IPS DF 6.9 (cell line): ENCODE measurements at regions not wholly inside any gene's neighbourhood (a gene's known extent, or its start where the extent isn't known, plus 50 kb on each side); places are given as distances from the start of the nearest gene placed in this dataset.

ENCODE experiments used
- DNase-seq: peaks from one replicate; pipeline ENCODE4 v3.0.0-alpha.2; 2013; ENCODE audit warnings: low read depth, low spot score
- H3K27ac ChIP-seq: one replicate; pipeline ENCODE4 v1.5.1; 2013; ENCODE audit warnings: low read length, control low read depth
- H3K27me3 ChIP-seq: 2 replicates; pipeline ENCODE4 v1.6.1; 2013; ENCODE audit warnings: mild to moderate bottlenecking, low read length; ENCODE audit not compliant: control insufficient read depth, insufficient read depth
- H3K36me3 ChIP-seq: 2 replicates; pipeline ENCODE4 v1.6.1; 2013; ENCODE audit warnings: low read length; ENCODE audit not compliant: control insufficient read depth, insufficient read depth
- H3K4me1 ChIP-seq: 2 replicates; pipeline ENCODE4 v1.6.1; 2013; ENCODE audit warnings: low read length; ENCODE audit not compliant: control insufficient read depth, insufficient read depth
- H3K4me3 ChIP-seq: 2 replicates; pipeline ENCODE4 v1.5.1; 2013; ENCODE audit warnings: mild to moderate bottlenecking, low read length
- H3K9me3 ChIP-seq: 2 replicates; pipeline ENCODE4 v1.6.1; 2013; ENCODE audit warnings: low read length, inconsistent platforms; ENCODE audit not compliant: control insufficient read depth, insufficient read depth
- WGBS: extraction: QIAGEN DNeasy Blood & Tissue Kit; methylation state at CpG from one replicate; pipeline ENCODE4 v1.1.7; 2013; ENCODE audit warnings: mixed read lengths, missing lambda C conversion rate; ENCODE audit not compliant: insufficient read length, insufficient coverage; 5-methylcytosine and 5-hydroxymethylcytosine counted together

DNA sequence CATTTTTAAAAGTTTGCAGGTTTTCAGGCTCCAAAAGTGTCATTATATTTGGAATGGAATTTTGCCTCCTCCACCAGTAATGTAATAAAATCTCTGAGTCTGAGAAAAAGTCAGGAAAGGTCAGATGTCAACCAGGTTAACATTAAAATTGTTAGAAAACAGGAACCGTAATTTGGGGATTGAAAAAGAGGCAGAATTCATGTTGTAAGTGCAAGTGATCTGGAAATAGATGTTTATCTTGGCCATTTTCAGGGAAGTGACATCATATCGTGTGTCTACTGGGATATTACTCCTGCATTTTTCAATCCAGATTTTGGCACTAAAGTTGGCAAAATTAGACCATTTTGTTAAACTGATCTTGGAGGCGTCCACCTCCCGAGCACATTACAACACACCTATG, 428.5 kb upstream of the MGMT start:
- no peak for DNase-seq
- WGBS, result no CpG with 5 or more reads among the region's 4 CpGs
- no peaks in the 10 kb centered on the region for H3K9me3 ChIP-seq
- peaks cover 1% of the 10 kb centered on the region; the same call in 1 of the 2 replicates for H3K4me1 ChIP-seq
- H3K27me3 ChIP-seq, result no peaks in the 10 kb centered on the region
- H3K36me3 ChIP-seq, result no peaks in the 10 kb centered on the region
- H3K27ac ChIP-seq, result no peak overlapping the region
- no peak overlapping the region for H3K4me3 ChIP-seq

GRCh38 chr10:129039406-129040370, 427.4 kb upstream of the MGMT start:
- Histone ChIP-seq H3K4me3 (no peak overlapping the region), H3K4me1 (peaks cover 1% of the 10 kb centered on the region; the same call in 1 of the 2 replicates), H3K27ac (no peak overlapping the region), H3K9me3 (no peaks in the 10 kb centered on the region), H3K27me3 (no peaks in the 10 kb centered on the region), H3K36me3 (no peaks in the 10 kb centered on the region)
- no peak for DNase-seq
- WGBS, result no CpG with 5 or more reads among the region's 15 CpGs

GRCh38 chr10:129040377-129040776, 426.7 kb upstream of the MGMT start:
- WGBS, result no CpG with 5 or more reads among the region's 1 CpG
- Histone ChIP-seq H3K36me3 (no peaks in the 10 kb centered on the region), H3K4me3 (no peak overlapping the region), H3K27ac (no peak overlapping the region), H3K4me1 (peaks cover 1% of the 10 kb centered on the region; the same call in 1 of the 2 replicates), H3K27me3 (no peaks in the 10 kb centered on the region), H3K9me3 (no peaks in the 10 kb centered on the region)
- no peak for DNase-seq

DNA sequence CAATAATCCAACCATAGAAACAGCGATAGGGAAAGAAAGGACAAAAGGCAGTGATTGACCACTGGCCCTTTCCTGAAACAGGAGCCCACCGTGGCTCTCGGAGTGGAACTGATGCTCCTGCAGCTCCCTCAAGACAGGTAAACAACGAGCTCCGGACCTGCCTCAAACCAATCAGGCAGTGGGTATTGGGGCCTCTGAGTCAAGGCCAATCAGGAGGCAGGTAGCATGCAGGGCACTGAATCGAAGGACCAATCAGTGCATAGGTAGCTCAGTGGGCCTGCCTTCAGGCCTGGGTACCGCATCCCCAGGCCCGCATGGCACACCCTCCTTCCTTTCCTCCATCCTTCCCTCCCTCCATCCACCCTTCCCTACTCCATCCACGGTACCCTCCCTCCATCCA, 425.1 kb upstream of the MGMT start:
- Histone ChIP-seq H3K27me3 (no peaks in the 10 kb centered on the region), H3K9me3 (no peaks in the 10 kb centered on the region), H3K4me1 (peaks cover 1% of the 10 kb centered on the region; the same call in 1 of the 2 replicates), H3K36me3 (no peaks in the 10 kb centered on the region), H3K4me3 (no peak overlapping the region), H3K27ac (no peak overlapping the region)
- DNase-seq, result no peak
- 100% methylated on average over 1 of the region's 9 CpGs for WGBS

DNA sequence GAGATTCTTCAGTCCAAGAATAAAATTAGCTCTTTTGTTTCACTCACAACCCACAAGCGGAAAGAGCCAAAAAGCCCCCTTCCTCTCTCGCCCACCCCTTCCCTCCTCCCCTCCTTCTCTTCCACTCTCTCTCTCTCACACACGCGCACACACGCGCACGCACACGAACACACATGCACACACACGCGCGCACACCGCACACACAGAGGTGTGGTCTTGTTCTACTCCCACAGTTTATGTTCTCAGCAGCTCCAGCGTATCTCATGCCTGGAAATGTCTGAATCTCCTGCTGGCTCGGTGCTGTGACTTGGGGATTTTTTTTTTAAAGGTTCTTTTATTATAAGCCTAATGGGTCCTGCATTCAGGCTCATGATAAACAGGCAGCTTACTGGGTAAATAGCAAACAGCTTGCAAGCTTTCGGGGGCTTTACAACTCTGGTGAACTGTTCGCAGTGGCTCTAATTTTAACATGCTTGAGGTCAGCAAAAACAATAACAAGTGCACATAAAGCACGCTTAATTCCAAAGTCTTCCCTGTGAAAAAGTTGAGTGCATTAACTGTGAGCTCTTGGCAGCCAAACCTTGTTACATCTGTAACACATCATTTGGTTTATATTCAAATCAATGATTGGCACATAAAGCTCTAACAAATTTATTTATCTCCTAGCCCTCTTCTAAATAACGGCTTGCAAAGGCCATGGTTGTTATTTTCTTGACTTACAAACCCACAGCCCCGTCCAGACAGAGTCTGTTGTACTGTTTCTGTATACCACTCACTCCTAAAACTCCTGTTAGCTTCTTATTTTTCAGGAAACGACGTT, 424.1 kb upstream of the MGMT start:
- 100% methylated on average over 11 of the region's 21 CpGs for WGBS
- Histone ChIP-seq H3K9me3 (no peaks in the 10 kb centered on the region), H3K4me3 (no peak overlapping the region), H3K27ac (no peak overlapping the region), H3K4me1 (peaks cover 1% of the 10 kb centered on the region; the same call in 1 of the 2 replicates), H3K27me3 (no peaks in the 10 kb centered on the region), H3K36me3 (no peaks in the 10 kb centered on the region)
- no peak for DNase-seq

DNA sequence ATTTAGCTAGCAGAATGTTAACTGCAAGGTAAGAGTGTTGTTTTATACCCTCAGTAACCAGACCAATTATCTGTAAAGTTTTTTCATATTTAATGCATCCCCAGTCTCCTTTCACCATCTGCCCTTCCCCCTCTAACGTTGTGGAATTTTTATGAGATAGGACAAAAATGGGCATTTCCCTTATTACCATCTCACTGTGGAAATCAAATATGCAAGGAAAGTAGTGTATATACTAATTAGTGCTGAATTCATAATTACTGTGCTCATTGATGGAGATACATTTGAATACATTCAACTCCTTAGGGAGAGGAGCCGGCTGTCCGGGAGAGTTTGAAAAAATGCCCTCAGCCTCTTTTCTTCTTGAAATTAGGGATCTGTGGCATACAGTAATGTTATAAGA, 423.4 kb upstream of the MGMT start:
- H3K36me3 ChIP-seq, result no peaks in the 10 kb centered on the region
- H3K4me3 ChIP-seq, result no peak overlapping the region
- peaks cover 1% of the 10 kb centered on the region; the same call in 1 of the 2 replicates for H3K4me1 ChIP-seq
- no peaks in the 10 kb centered on the region for H3K27me3 ChIP-seq
- DNase-seq, result no peak
- no peak overlapping the region for H3K27ac ChIP-seq
- WGBS, result no CpG with 5 or more reads among the region's 3 CpGs
- no peaks in the 10 kb centered on the region for H3K9me3 ChIP-seq

DNA sequence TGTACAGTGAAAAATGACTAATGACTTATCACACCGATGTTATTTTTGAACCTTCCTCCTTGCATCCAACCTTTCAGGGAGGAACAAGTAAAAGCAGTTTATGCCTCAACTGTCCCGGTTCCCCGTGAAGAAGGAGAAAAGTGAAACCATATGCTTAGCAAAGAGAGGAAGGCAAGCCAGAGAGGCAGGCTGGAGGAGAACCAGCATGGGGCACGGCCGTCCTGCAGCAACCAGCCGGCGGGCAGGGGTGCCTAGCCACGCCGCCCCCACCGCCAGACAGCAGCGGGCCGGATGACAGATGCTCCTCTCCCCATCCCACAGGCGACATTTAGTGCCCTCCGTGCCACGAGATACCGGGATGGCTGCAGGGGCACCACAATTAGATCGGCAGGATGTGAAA, 421.4 kb upstream of the MGMT start:
- DNase-seq, result no peak
- WGBS, result no CpG with 5 or more reads among the region's 17 CpGs

DNA sequence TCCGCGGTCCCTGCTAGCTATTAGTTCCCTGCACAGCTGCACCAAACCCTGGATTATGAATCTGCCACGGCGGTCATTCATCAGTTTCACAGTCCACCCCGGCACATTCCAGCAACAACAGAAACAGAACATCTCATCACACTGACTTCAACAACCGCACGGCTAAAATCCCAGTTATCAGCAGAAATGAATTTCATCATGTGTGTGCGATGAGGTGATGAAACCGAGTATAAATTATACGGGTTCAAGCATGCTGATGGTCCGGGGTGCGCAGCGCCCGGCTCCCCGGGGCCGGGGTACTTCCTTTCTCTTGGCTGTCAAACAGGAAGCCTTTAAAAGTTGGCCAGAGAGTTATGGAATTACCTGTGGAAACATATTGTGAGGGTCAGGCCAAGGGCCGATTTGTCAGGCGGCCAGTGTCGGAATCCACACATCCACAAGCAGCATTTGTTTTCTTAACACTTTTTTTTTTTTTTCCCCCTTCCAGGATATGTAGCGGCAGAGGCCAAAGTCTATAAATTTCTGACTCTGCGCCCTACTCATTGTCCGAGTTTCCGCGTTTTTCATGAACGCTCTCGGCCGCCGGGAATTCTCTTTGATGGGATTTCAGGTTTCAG, 420.9 kb upstream of the MGMT start:
- no peaks in the 10 kb centered on the region for H3K36me3 ChIP-seq
- H3K4me1 ChIP-seq, result peaks cover 1% of the 10 kb centered on the region; the same call in 1 of the 2 replicates
- no peaks in the 10 kb centered on the region for H3K9me3 ChIP-seq
- no peak for DNase-seq
- no peaks in the 10 kb centered on the region for H3K27me3 ChIP-seq
- H3K27ac ChIP-seq, result no peak overlapping the region
- no peak overlapping the region for H3K4me3 ChIP-seq
- WGBS, result no CpG with 5 or more reads among the region's 28 CpGs

More for the DNA sequence above, 421.4 kb upstream of the MGMT start:
- Histone ChIP-seq H3K27ac (no peak overlapping the region), H3K9me3 (no peaks in the 10 kb centered on the region), H3K4me1 (peaks cover 1% of the 10 kb centered on the region; the same call in 1 of the 2 replicates), H3K27me3 (no peaks in the 10 kb centered on the region), H3K36me3 (no peaks in the 10 kb centered on the region), H3K4me3 (no peak overlapping the region)

DNA sequence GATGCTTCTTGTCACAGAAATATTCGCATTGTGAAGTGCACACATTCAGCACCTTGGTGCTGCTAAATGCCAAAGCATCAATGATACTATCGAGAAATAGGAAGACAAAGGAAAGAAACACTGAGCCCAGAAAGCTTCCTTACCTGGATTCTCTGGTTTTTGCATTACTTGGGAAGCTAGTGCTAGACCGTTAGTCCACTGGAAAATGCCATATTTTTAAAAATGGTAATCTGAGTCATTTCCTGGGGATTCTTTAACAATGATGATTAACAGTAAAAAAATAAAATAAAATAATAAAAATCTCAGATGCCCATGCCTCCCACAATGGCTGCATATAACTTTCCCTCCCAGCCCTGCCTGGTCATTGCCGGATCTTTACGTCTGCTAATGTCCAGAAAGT, 420.1 kb upstream of the MGMT start:
- H3K4me1 ChIP-seq, result peaks cover 1% of the 10 kb centered on the region; the same call in 1 of the 2 replicates
- no peak overlapping the region for H3K4me3 ChIP-seq
- no peak for DNase-seq
- no peak overlapping the region for H3K27ac ChIP-seq
- no peaks in the 10 kb centered on the region for H3K27me3 ChIP-seq
- WGBS, result no CpG with 5 or more reads among the region's 5 CpGs
- H3K9me3 ChIP-seq, result no peaks in the 10 kb centered on the region
- H3K36me3 ChIP-seq, result no peaks in the 10 kb centered on the region

DNA sequence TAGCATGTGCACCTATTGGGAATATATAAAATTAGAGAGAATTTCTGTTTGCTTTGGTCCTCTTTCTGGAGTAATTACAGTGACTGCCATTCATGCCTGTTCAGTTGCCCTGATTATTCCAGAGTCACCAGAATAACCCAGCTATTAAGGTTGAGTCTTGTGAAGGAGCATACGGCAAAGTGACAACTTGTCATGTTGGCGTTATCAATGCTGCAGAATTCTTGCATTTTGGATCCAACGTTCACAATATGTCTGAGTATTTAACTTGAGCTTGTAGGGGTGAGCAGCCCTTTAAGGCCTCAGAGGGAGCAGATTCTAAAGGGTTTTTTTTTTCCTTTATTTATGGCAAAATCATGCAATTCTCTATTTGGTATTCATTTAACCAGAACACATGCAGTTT, 419.4 kb upstream of the MGMT start:
- Histone ChIP-seq H3K4me1 (peaks cover 1% of the 10 kb centered on the region; the same call in 1 of the 2 replicates), H3K36me3 (no peaks in the 10 kb centered on the region), H3K27me3 (no peaks in the 10 kb centered on the region), H3K4me3 (no peak overlapping the region), H3K9me3 (no peaks in the 10 kb centered on the region), H3K27ac (no peak overlapping the region)
- no CpG with 5 or more reads among the region's 3 CpGs for WGBS
- DNase-seq, result no peak
